ENCODE measurements at regions not wholly inside any gene's neighbourhood (a gene's known extent, or its start where the extent isn't known, plus 50 kb on each side); places are given as distances from the start of the nearest gene placed in this dataset.
"Not testable (repeated sequence)": the region's sequence is repeated elsewhere in the genome, so short reads cannot be mapped to it uniquely, and the experiment has no call there.

GRCh38 chr3:72075848-72076247, 290.9 kb upstream of the PROK2 start:
- not testable (repeated sequence) for H3K27ac ChIP-seq (ENCODE audit: insufficient read depth, low read length, poor library complexity, severe bottlenecking); H3K36me3 ChIP-seq (ENCODE audit: control insufficient read depth, insufficient read depth, low read length); H3K4me3 ChIP-seq (ENCODE audit: insufficient read depth, low read depth, low read length, poor library complexity, severe bottlenecking); H3K4me1 ChIP-seq (ENCODE audit: control insufficient read depth, insufficient read depth, low read length, poor library complexity, severe bottlenecking); DNase-seq; H3K9me3 ChIP-seq (ENCODE audit: control insufficient read depth, low read length); H3K27me3 ChIP-seq (replicated peaks; ENCODE audit: control insufficient read depth, insufficient read depth, low read length, poor library complexity, severe bottlenecking)

GRCh38 chr3:72071624-72072023, 286.7 kb upstream of the PROK2 start:
- Histone ChIP-seq H3K4me3 (ENCODE audit: insufficient read depth, low read depth, low read length, poor library complexity, severe bottlenecking) (no peak overlapping the region), H3K27me3 (replicated peaks; ENCODE audit: control insufficient read depth, insufficient read depth, low read length, poor library complexity, severe bottlenecking) (no peaks in the 10 kb centered on the region), H3K9me3 (ENCODE audit: control insufficient read depth, low read length) (no peaks in the 10 kb centered on the region), H3K36me3 (ENCODE audit: control insufficient read depth, insufficient read depth, low read length) (no peaks in the 10 kb centered on the region), H3K27ac (ENCODE audit: insufficient read depth, low read length, poor library complexity, severe bottlenecking) (no peak overlapping the region), H3K4me1 (ENCODE audit: control insufficient read depth, insufficient read depth, low read length, poor library complexity, severe bottlenecking) (no peaks in the 10 kb centered on the region)
- no peak for DNase-seq

GRCh38 chr3:72070005-72070404, 285.1 kb upstream of the PROK2 start:
- no peak for DNase-seq
- Histone ChIP-seq H3K27ac (ENCODE audit: insufficient read depth, low read length, poor library complexity, severe bottlenecking) (no peak overlapping the region), H3K36me3 (ENCODE audit: control insufficient read depth, insufficient read depth, low read length) (no peaks in the 10 kb centered on the region), H3K4me3 (ENCODE audit: insufficient read depth, low read depth, low read length, poor library complexity, severe bottlenecking) (no peak overlapping the region), H3K9me3 (ENCODE audit: control insufficient read depth, low read length) (no peaks in the 10 kb centered on the region), H3K4me1 (ENCODE audit: control insufficient read depth, insufficient read depth, low read length, poor library complexity, severe bottlenecking) (no peaks in the 10 kb centered on the region), H3K27me3 (replicated peaks; ENCODE audit: control insufficient read depth, insufficient read depth, low read length, poor library complexity, severe bottlenecking) (no peaks in the 10 kb centered on the region)

GRCh38 chr3:72069543-72069942, 284.6 kb upstream of the PROK2 start:
- no peak for DNase-seq
- no peak overlapping the region for H3K27ac ChIP-seq (ENCODE audit: insufficient read depth, low read length, poor library complexity, severe bottlenecking)
- no peaks in the 10 kb centered on the region for H3K4me1 ChIP-seq (ENCODE audit: control insufficient read depth, insufficient read depth, low read length, poor library complexity, severe bottlenecking)
- H3K27me3 ChIP-seq (replicated peaks; ENCODE audit: control insufficient read depth, insufficient read depth, low read length, poor library complexity, severe bottlenecking): no peaks in the 10 kb centered on the region
- H3K36me3 ChIP-seq (ENCODE audit: control insufficient read depth, insufficient read depth, low read length): no peaks in the 10 kb centered on the region
- H3K4me3 ChIP-seq (ENCODE audit: insufficient read depth, low read depth, low read length, poor library complexity, severe bottlenecking): no peak overlapping the region
- no peaks in the 10 kb centered on the region for H3K9me3 ChIP-seq (ENCODE audit: control insufficient read depth, low read length)

GRCh38 chr3:72068621-72069020, 283.7 kb upstream of the PROK2 start:
- H3K27ac ChIP-seq (ENCODE audit: insufficient read depth, low read length, poor library complexity, severe bottlenecking): no peak overlapping the region
- H3K4me3 ChIP-seq (ENCODE audit: insufficient read depth, low read depth, low read length, poor library complexity, severe bottlenecking): no peak overlapping the region
- H3K36me3 ChIP-seq (ENCODE audit: control insufficient read depth, insufficient read depth, low read length): no peaks in the 10 kb centered on the region
- H3K4me1 ChIP-seq (ENCODE audit: control insufficient read depth, insufficient read depth, low read length, poor library complexity, severe bottlenecking): no peaks in the 10 kb centered on the region
- no peaks in the 10 kb centered on the region for H3K9me3 ChIP-seq (ENCODE audit: control insufficient read depth, low read length)
- no peaks in the 10 kb centered on the region for H3K27me3 ChIP-seq (replicated peaks; ENCODE audit: control insufficient read depth, insufficient read depth, low read length, poor library complexity, severe bottlenecking)
- DNase-seq: no peak

GRCh38 chr3:72067721-72068120, 282.8 kb upstream of the PROK2 start:
- Histone ChIP-seq H3K4me1 (ENCODE audit: control insufficient read depth, insufficient read depth, low read length, poor library complexity, severe bottlenecking) (no peaks in the 10 kb centered on the region), H3K9me3 (ENCODE audit: control insufficient read depth, low read length) (no peaks in the 10 kb centered on the region), H3K27ac (ENCODE audit: insufficient read depth, low read length, poor library complexity, severe bottlenecking) (no peak overlapping the region), H3K36me3 (ENCODE audit: control insufficient read depth, insufficient read depth, low read length) (no peaks in the 10 kb centered on the region), H3K27me3 (replicated peaks; ENCODE audit: control insufficient read depth, insufficient read depth, low read length, poor library complexity, severe bottlenecking) (no peaks in the 10 kb centered on the region), H3K4me3 (ENCODE audit: insufficient read depth, low read depth, low read length, poor library complexity, severe bottlenecking) (no peak overlapping the region)
- no peak for DNase-seq

GRCh38 chr3:72065872-72066641, 281.1 kb upstream of the PROK2 start:
- Histone ChIP-seq H3K9me3 (ENCODE audit: control insufficient read depth, low read length) (no peaks in the 10 kb centered on the region), H3K27me3 (replicated peaks; ENCODE audit: control insufficient read depth, insufficient read depth, low read length, poor library complexity, severe bottlenecking) (no peaks in the 10 kb centered on the region), H3K36me3 (ENCODE audit: control insufficient read depth, insufficient read depth, low read length) (no peaks in the 10 kb centered on the region), H3K27ac (ENCODE audit: insufficient read depth, low read length, poor library complexity, severe bottlenecking) (no peak overlapping the region), H3K4me1 (ENCODE audit: control insufficient read depth, insufficient read depth, low read length, poor library complexity, severe bottlenecking) (no peaks in the 10 kb centered on the region), H3K4me3 (ENCODE audit: insufficient read depth, low read depth, low read length, poor library complexity, severe bottlenecking) (no peak overlapping the region)
- DNase-seq: no peak

- no peak overlapping the region for H3K27ac ChIP-seq (ENCODE audit: insufficient read depth, low read length, poor library complexity, severe bottlenecking)
- H3K4me1 ChIP-seq (ENCODE audit: control insufficient read depth, insufficient read depth, low read length, poor library complexity, severe bottlenecking): no peaks in the 10 kb centered on the region
- H3K4me3 ChIP-seq (ENCODE audit: insufficient read depth, low read depth, low read length, poor library complexity, severe bottlenecking): no peak overlapping the region
- DNase-seq: no peak
- H3K36me3 ChIP-seq (ENCODE audit: control insufficient read depth, insufficient read depth, low read length): no peaks in the 10 kb centered on the region
- no peaks in the 10 kb centered on the region for H3K27me3 ChIP-seq (replicated peaks; ENCODE audit: control insufficient read depth, insufficient read depth, low read length, poor library complexity, severe bottlenecking)
- H3K9me3 ChIP-seq (ENCODE audit: control insufficient read depth, low read length): no peaks in the 10 kb centered on the region
These were observed 280.3 kb upstream of the PROK2 start for GRCh38 chr3:72065236-72065635.

GRCh38 chr3:72064727-72065126, 279.8 kb upstream of the PROK2 start:
- DNase-seq; H3K4me1 ChIP-seq (ENCODE audit: control insufficient read depth, insufficient read depth, low read length, poor library complexity, severe bottlenecking); H3K4me3 ChIP-seq (ENCODE audit: insufficient read depth, low read depth, low read length, poor library complexity, severe bottlenecking); H3K36me3 ChIP-seq (ENCODE audit: control insufficient read depth, insufficient read depth, low read length); H3K9me3 ChIP-seq (ENCODE audit: control insufficient read depth, low read length); H3K27ac ChIP-seq (ENCODE audit: insufficient read depth, low read length, poor library complexity, severe bottlenecking); H3K27me3 ChIP-seq (replicated peaks; ENCODE audit: control insufficient read depth, insufficient read depth, low read length, poor library complexity, severe bottlenecking): not testable (repeated sequence)

- H3K27ac ChIP-seq (ENCODE audit: insufficient read depth, low read length, poor library complexity, severe bottlenecking): no peak overlapping the region
These were observed 277.1 kb upstream of the PROK2 start for GRCh38 chr3:72062017-72062416.

More at GRCh38 chr3:72062017-72062416, 277.1 kb upstream of the PROK2 start:
- H3K36me3 ChIP-seq (ENCODE audit: control insufficient read depth, insufficient read depth, low read length): no peaks in the 10 kb centered on the region
- H3K4me3 ChIP-seq (ENCODE audit: insufficient read depth, low read depth, low read length, poor library complexity, severe bottlenecking): no peak overlapping the region
- H3K27me3 ChIP-seq (replicated peaks; ENCODE audit: control insufficient read depth, insufficient read depth, low read length, poor library complexity, severe bottlenecking): no peaks in the 10 kb centered on the region
- no peak for DNase-seq
- no peaks in the 10 kb centered on the region for H3K4me1 ChIP-seq (ENCODE audit: control insufficient read depth, insufficient read depth, low read length, poor library complexity, severe bottlenecking)
- H3K9me3 ChIP-seq (ENCODE audit: control insufficient read depth, low read length): no peaks in the 10 kb centered on the region
